HepG2 (cell line): ENCODE measurements at regions not wholly inside any gene's neighbourhood (a gene's known extent, or its start where the extent isn't known, plus 50 kb on each side); places are given as distances from the start of the nearest gene placed in this dataset.

Source experiments
- ATAC-seq: fragments of 200-7000 bp; cut with Tn5 transposase; 3 replicates; pipeline ENCODE4 v1.9.1; 2020; ENCODE audit warnings: mild to moderate bottlenecking, moderate library complexity
- BruUV-seq: library from RNA; stranded (reverse); fragments of 400-500 nt; replicated peaks from 2 replicates; lab custom pipeline; 2021; lab: Mats Ljungman, UMichigan
- CTCF ChIA-PET: fragments of 300-600 bp; formaldehyde crosslinking; extraction: SDS; loops from one replicate; lab custom pipeline; 2021; ENCODE audit warnings: low total read pairs, inconsistent platforms, low intra/inter-chr PET ratio; lab: Yijun Ruan, JAX
- POLR2A ChIA-PET: fragments of 350-600 bp; sonication (Branson Sonifier 250); formaldehyde crosslinking; loops from one replicate; lab custom pipeline; 2020; ENCODE audit warnings: antibody characterized with exemption, inconsistent platforms; lab: Yijun Ruan, JAX
- DNase-seq: peaks from one replicate; pipeline ENCODE4 v3.0.0-alpha.2; 2015; ENCODE audit warnings: low spot score
- FAIRE-seq: peaks from 3 replicates; lab custom pipeline; 2011; peaks lifted over from hg19 to GRCh38; lab: Jason Lieb, UNC
- H2AFZ ChIP-seq: one replicate; pipeline ENCODE4 v1.6.1; 2011; ENCODE audit warnings: low read length, inconsistent platforms
- H3K27ac ChIP-seq: fragments of 300-600 bp; 3 replicates; pipeline ENCODE4 v1.8.0; 2011; ENCODE audit warnings: mixed run types, mild to moderate bottlenecking, mixed read lengths, low read length, inconsistent platforms; ENCODE audit not compliant: insufficient read depth; ENCODE audit errors: extremely low read length
- H3K27me3 ChIP-seq, 2 experiments: fragments of 200-600 bp in 1 of 2; 2 replicates in 1 of 2; 3 replicates in 1 of 2; pipeline versions ENCODE4 v1.6.0 to v1.8.0; 2011; ENCODE audit warnings: low read length in 2 of 2, mild to moderate bottlenecking in 2 of 2, moderate library complexity in 2 of 2, inconsistent platforms in 1 of 2; ENCODE audit not compliant: insufficient read depth in 2 of 2, control insufficient read depth in 1 of 2
- H3K36me3 ChIP-seq, 2 experiments: fragments of 200-600 bp in 1 of 2; replicated peaks in 1 of 2; 2 replicates in 1 of 2; 3 replicates in 1 of 2; pipeline versions ENCODE4 v1.5.1 to v1.8.0; 2011; ENCODE audit warnings: low read length in 2 of 2, inconsistent platforms in 1 of 2; ENCODE audit not compliant: insufficient read depth in 2 of 2, control insufficient read depth in 1 of 2
- H3K4me1 ChIP-seq: 2 replicates; pipeline ENCODE4 v1.5.1; 2012; ENCODE audit warnings: low read length, inconsistent platforms; ENCODE audit not compliant: insufficient read depth
- H3K4me2 ChIP-seq: 2 replicates; pipeline ENCODE4 v1.6.0; 2011; ENCODE audit warnings: low read depth, low read length, inconsistent platforms
- H3K4me3 ChIP-seq, 3 experiments: fragments of 200-600 bp in 1 of 3; sonication (generic), shearing (Covaris generic) in 1 of 3; replicated peaks in 1 of 3; 2 replicates each; pipeline ENCODE4 v1.5.1; 2011 to 2016; ENCODE audit warnings: low read length in 3 of 3, inconsistent platforms in 2 of 3, low read depth in 2 of 3, mild to moderate bottlenecking in 2 of 3, control low read depth in 1 of 3, mixed read lengths in 1 of 3; ENCODE audit not compliant: insufficient read depth in 1 of 3
- H3K79me2 ChIP-seq: one replicate; pipeline ENCODE4 v1.6.1; 2011; ENCODE audit warnings: low read length, inconsistent platforms; ENCODE audit not compliant: insufficient read depth
- H3K9ac ChIP-seq: 2 replicates; pipeline ENCODE4 v1.6.0; 2011; ENCODE audit warnings: mild to moderate bottlenecking, low read depth, low read length, inconsistent platforms; ENCODE audit not compliant: insufficient read depth
- H3K9me3 ChIP-seq: 2 replicates; pipeline ENCODE4 v1.5.1; 2012; ENCODE audit warnings: mild to moderate bottlenecking, low read length
- H4K20me1 ChIP-seq: 2 replicates; pipeline ENCODE4 v1.6.0; 2011; ENCODE audit warnings: inconsistent platforms, mild to moderate bottlenecking, low read length, moderate library complexity; ENCODE audit not compliant: insufficient read depth
- CREB1 ChIP-seq, 2 experiments: fragments of 450-650 bp in 1 of 2; IDR thresholded peaks; 2 replicates each; pipeline ENCODE4 v1.6.1; 2016 to 2017; ENCODE audit warnings: control low read depth in 1 of 2, mild to moderate bottlenecking in 1 of 2, missing compliant biosample characterization in 1 of 2, missing genetic modification characterization in 1 of 2
- DNMT3B ChIP-seq: conservative IDR thresholded peaks from 2 replicates; pipeline ENCODE4 v1.6.1; 2016; ENCODE audit warnings: missing biosample characterization, control low read depth
- DZIP1 ChIP-seq: sonication (generic); formaldehyde crosslinking; IDR thresholded peaks from 2 replicates; pipeline ENCODE4 v1.5.0; 2020; ENCODE audit warnings: mild to moderate bottlenecking, missing genetic modification reagents
- FOXM1 ChIP-seq: sonication (generic); formaldehyde crosslinking; IDR thresholded peaks from 2 replicates; pipeline ENCODE4 v1.5.0; 2020; ENCODE audit warnings: missing genetic modification reagents
- KLF11 ChIP-seq: IDR thresholded peaks from 2 replicates; pipeline ENCODE4 v1.6.1; 2016; ENCODE audit warnings: missing compliant biosample characterization
- KMT2B ChIP-seq: IDR thresholded peaks from 2 replicates; pipeline ENCODE4 v1.6.1; 2016; ENCODE audit warnings: missing genetic modification reagents, missing compliant biosample characterization
- MTF1 ChIP-seq: sonication (generic); formaldehyde crosslinking; IDR thresholded peaks from 2 replicates; pipeline ENCODE4 v1.5.0; 2020; ENCODE audit warnings: missing genetic modification reagents
- PRMT3 ChIP-seq: sonication (generic); formaldehyde crosslinking; IDR thresholded peaks from 2 replicates; pipeline ENCODE4 v1.8.1; 2022; ENCODE audit warnings: low read depth, mild to moderate bottlenecking, moderate library complexity, missing genetic modification reagents, borderline replicate concordance
- RXRB ChIP-seq: IDR thresholded peaks from 2 replicates; pipeline ENCODE4 v1.6.1; 2016; ENCODE audit warnings: borderline replicate concordance, missing genetic modification reagents, missing compliant biosample characterization
- SOX5 ChIP-seq: IDR thresholded peaks from 2 replicates; pipeline ENCODE4 v1.6.1; 2016; ENCODE audit warnings: borderline replicate concordance
- STAG1 ChIP-seq: sonication (generic); formaldehyde crosslinking; IDR thresholded peaks from 2 replicates; pipeline ENCODE4 v1.4.0; 2020; ENCODE audit warnings: missing genetic modification reagents
- ZNF12 ChIP-seq: sonication (generic); formaldehyde crosslinking; IDR thresholded peaks from 2 replicates; pipeline ENCODE4 v1.5.0; 2020; ENCODE audit warnings: missing genetic modification reagents
- ZNF256 ChIP-seq: sonication (generic); formaldehyde crosslinking; conservative IDR thresholded peaks from 2 replicates; pipeline ENCODE4 v1.4.0; 2020; ENCODE audit warnings: missing genetic modification reagents
- ZNF577 ChIP-seq: sonication (generic); formaldehyde crosslinking; IDR thresholded peaks from 2 replicates; pipeline ENCODE4 v1.4.0; 2020; ENCODE audit warnings: mild to moderate bottlenecking, low read depth, missing genetic modification reagents, borderline replicate concordance
- ZSCAN9 ChIP-seq: IDR thresholded peaks from 2 replicates; pipeline ENCODE4 v1.6.1; 2016; ENCODE audit warnings: borderline replicate concordance
- WGBS: methylation state at CpG from one replicate; pipeline ENCODE4 v1.1.6; 2017; ENCODE audit warnings: low lambda C conversion rate; 5-methylcytosine and 5-hydroxymethylcytosine counted together
- in situ Hi-C: cut with HindIII; loops from 2 replicates; pipeline ENCODE4 v1.10.0; 2017; ENCODE audit warnings: low pct_unique_long_range_greater_than_20kb; ENCODE audit not compliant: extremely low pct_ligation_motif_present
- intact Hi-C: fragments of 100-400 bp; cut with micrococcal nuclease; formaldehyde crosslinking; loops from one replicate; pipeline ENCODE4 v1.10.0; 2022; ENCODE audit not compliant: unreplicated experiment
- TF ChIP-seq, protein P1 (sequence below): IDR thresholded peaks from 2 replicates; pipeline ENCODE4 v1.6.1; 2018; ENCODE audit warnings: missing genetic modification reagents
- TF ChIP-seq, protein P2 (sequence below): sonication (generic); formaldehyde crosslinking; conservative IDR thresholded peaks from 2 replicates; pipeline ENCODE4 v1.4.0; 2020; ENCODE audit warnings: missing genetic modification reagents

- no peak for TF ChIP-seq ZNF577 (CRISPR knock-in tag)
- TF ChIP-seq STAG1 (CRISPR knock-in tag) = no peak
- no peak for TF ChIP-seq ZNF256 (CRISPR knock-in tag)
- TF ChIP-seq MTF1 (CRISPR knock-in tag) = no peak
- TF ChIP-seq PRMT3 (CRISPR knock-in tag) = no peak
- no peak for TF ChIP-seq KLF11
- no peak for TF ChIP-seq FOXM1
- Histone ChIP-seq H3K27ac (no peak overlapping the region), H3K9ac (no peak overlapping the region), H3K36me3 (no peaks in the 10 kb centered on the region), H3K4me3 (no peak overlapping the region), H4K20me1 (no peaks in the 10 kb centered on the region), H3K27me3 (no peaks in the 10 kb centered on the region), H3K4me2 (peak overlapping the region; percentile 30; the same call in 1 of the 2 replicates), H3K4me1 (peaks cover 29% of the 10 kb centered on the region), H3K9me3 (no peaks in the 10 kb centered on the region), H2AFZ (no peak overlapping the region), H3K79me2 (no peaks in the 10 kb centered on the region)
- ATAC-seq (no peak), FAIRE-seq (no peak), DNase-seq (no peak)
- no TSS peak for BruUV-seq
- POLR2A ChIA-PET = no interaction called here
- in situ Hi-C loops = no loop called here
- WGBS = 39% methylated on average over 6 of the region's 6 CpGs
- CTCF ChIA-PET = no interaction called here
- intact Hi-C loops = no loop called here
These were observed 108.7 kb upstream of the PFKP start for GRCh38 chr10:2958659-2959058.

DNA sequence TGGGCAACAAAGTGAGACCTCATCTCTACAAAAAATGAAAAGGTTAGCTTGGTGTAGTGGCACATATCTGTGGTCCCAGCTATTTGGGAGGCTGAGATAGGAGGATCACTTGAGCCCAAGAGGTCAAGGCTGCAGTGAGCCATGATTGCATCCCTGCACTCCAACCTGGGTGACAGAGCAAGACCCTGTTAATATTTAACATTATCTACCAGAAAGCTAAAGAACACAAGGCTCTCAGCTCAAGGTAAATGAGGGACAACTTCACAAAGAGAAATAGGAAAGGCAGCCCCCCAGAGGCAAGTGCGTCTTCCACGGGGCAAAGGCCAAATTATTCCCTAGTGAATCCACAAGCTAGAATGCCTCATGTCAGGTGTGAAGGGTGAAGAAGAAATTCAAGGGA is 109.6 kb upstream of the PFKP start:
- WGBS = 0% methylated on average over 2 of the region's 2 CpGs
- FAIRE-seq = peak; percentile 93
- Histone ChIP-seq H4K20me1 (no peaks in the 10 kb centered on the region), H3K4me2 (peak overlapping the region; percentile 30), H3K4me3 (no peak overlapping the region), H3K36me3 (no peaks in the 10 kb centered on the region), H3K27ac (no peak overlapping the region), H3K9ac (no peak overlapping the region), H3K4me1 (peaks cover 29% of the 10 kb centered on the region), H3K79me2 (no peaks in the 10 kb centered on the region), H2AFZ (no peak overlapping the region), H3K9me3 (no peaks in the 10 kb centered on the region), H3K27me3 (no peaks in the 10 kb centered on the region)
- in situ Hi-C loops (no loop called here), intact Hi-C loops (no loop called here)
- peak; percentile 63 for DNase-seq
- peak; percentile 96 for ATAC-seq
- ChIA-PET POLR2A (no interaction called here), CTCF (no interaction called here)
- BruUV-seq = no TSS peak
- TF ChIP-seq ZNF12 (CRISPR knock-in tag) (no peak), SOX5 (CRISPR knock-in tag) (no peak), CREB1 (IDR thresholded peaks at IDR 0.05) (no peak), CREB1 (CRISPR knock-in tag; IDR thresholded peaks at IDR 0.05) (no peak), DZIP1 (CRISPR knock-in tag) (no peak), DNMT3B (CRISPR knock-in tag) (no peak), RXRB (CRISPR knock-in tag) (peak; percentile 57), KMT2B (no peak), ZSCAN9 (CRISPR knock-in tag) (no peak)
- TF ChIP-seq, protein P1, sequence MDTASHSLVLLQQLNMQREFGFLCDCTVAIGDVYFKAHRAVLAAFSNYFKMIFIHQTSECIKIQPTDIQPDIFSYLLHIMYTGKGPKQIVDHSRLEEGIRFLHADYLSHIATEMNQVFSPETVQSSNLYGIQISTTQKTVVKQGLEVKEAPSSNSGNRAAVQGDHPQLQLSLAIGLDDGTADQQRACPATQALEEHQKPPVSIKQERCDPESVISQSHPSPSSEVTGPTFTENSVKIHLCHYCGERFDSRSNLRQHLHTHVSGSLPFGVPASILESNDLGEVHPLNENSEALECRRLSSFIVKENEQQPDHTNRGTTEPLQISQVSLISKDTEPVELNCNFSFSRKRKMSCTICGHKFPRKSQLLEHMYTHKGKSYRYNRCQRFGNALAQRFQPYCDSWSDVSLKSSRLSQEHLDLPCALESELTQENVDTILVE (CRISPR knock-in tag) = no peak
- TF ChIP-seq, protein P2, sequence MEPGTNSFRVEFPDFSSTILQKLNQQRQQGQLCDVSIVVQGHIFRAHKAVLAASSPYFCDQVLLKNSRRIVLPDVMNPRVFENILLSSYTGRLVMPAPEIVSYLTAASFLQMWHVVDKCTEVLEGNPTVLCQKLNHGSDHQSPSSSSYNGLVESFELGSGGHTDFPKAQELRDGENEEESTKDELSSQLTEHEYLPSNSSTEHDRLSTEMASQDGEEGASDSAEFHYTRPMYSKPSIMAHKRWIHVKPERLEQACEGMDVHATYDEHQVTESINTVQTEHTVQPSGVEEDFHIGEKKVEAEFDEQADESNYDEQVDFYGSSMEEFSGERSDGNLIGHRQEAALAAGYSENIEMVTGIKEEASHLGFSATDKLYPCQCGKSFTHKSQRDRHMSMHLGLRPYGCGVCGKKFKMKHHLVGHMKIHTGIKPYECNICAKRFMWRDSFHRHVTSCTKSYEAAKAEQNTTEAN (CRISPR knock-in tag) = no peak
